ENCODE measurements at regions not wholly inside any gene's neighbourhood (a gene's known extent, or its start where the extent isn't known, plus 50 kb on each side); places are given as distances from the start of the nearest gene placed in this dataset.

- no peak for TF ChIP-seq CTCF (IDR thresholded peaks at IDR 0.05)
Observed at GRCh38 chr2:225761396-225761795, 361.9 kb downstream of the NYAP2 start.

- no peak for TF ChIP-seq CTCF (IDR thresholded peaks at IDR 0.05)
Observed at GRCh38 chr2:225757248-225757647, 357.7 kb downstream of the NYAP2 start.

GRCh38 chr2:225756198-225756597 lies 356.7 kb downstream of the NYAP2 start:
- no peak for TF ChIP-seq CTCF (IDR thresholded peaks at IDR 0.05)

GRCh38 chr2:225748609-225749008 lies 349.1 kb downstream of the NYAP2 start:
- TF ChIP-seq CTCF (IDR thresholded peaks at IDR 0.05): no peak

- no peak for TF ChIP-seq CTCF (IDR thresholded peaks at IDR 0.05)
Observed at GRCh38 chr2:225742487-225742886, 343.0 kb downstream of the NYAP2 start.

- TF ChIP-seq CTCF (IDR thresholded peaks at IDR 0.05): no peak
Observed at GRCh38 chr2:225740086-225740485, 340.6 kb downstream of the NYAP2 start.

GRCh38 chr2:225739328-225739727 lies 339.8 kb downstream of the NYAP2 start:
- TF ChIP-seq CTCF (IDR thresholded peaks at IDR 0.05): no peak

- TF ChIP-seq CTCF (IDR thresholded peaks at IDR 0.05): no peak
Observed at GRCh38 chr2:225738735-225739134, 339.2 kb downstream of the NYAP2 start.
